Upper lobe of left lung (tissue), 4 donors: ENCODE measurements at regions not wholly inside any gene's neighbourhood (a gene's known extent, or its start where the extent isn't known, plus 50 kb on each side); places are given as distances from the start of the nearest gene placed in this dataset.

Experiments
- EP300 ChIP-seq, 4 donors: sonication (generic); formaldehyde crosslinking; IDR thresholded peaks; one replicate each; pipeline ENCODE4 v1.5.1; 2017; ENCODE audit warnings: antibody characterized with exemption in 4 of 4, control low read depth in 2 of 4
- POLR2AphosphoS5 ChIP-seq, 2 donors: sonication (generic); formaldehyde crosslinking; IDR thresholded peaks; one replicate each; pipeline ENCODE4 v1.5.1; 2017; ENCODE audit warnings: antibody characterized with exemption in 2 of 2
- TF ChIP-seq, protein P1 (sequence below), 6 experiments: fragments of 450-650 bp in 4 of 6; fragments of 200-600 bp in 2 of 6; sonication (generic) in 2 of 6; IDR thresholded peaks; one replicate each; pipeline ENCODE4 v1.5.1; 2016 to 2019; ENCODE audit warnings: antibody characterized with exemption in 6 of 6

DNA sequence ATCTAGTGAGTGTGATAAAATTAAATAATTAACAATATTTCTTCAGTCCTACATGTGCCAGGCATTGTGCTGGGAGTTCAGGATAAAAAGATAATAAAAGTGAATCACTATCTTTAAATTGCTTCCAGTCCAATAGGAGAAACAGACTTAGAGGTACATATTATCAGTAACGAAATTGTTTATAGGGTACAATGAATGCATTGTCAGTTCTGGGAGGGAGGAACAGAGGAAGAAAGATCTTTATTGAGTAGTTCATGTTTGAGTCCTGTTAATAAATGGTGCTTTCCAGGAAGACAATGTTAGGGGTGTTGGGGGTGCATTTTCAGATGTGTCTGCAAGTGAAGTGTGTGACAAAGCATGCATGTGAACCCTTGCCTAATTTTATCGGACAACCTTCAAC lies 183.1 kb downstream of the OGFRL1 start:
- TF ChIP-seq, protein P1, sequence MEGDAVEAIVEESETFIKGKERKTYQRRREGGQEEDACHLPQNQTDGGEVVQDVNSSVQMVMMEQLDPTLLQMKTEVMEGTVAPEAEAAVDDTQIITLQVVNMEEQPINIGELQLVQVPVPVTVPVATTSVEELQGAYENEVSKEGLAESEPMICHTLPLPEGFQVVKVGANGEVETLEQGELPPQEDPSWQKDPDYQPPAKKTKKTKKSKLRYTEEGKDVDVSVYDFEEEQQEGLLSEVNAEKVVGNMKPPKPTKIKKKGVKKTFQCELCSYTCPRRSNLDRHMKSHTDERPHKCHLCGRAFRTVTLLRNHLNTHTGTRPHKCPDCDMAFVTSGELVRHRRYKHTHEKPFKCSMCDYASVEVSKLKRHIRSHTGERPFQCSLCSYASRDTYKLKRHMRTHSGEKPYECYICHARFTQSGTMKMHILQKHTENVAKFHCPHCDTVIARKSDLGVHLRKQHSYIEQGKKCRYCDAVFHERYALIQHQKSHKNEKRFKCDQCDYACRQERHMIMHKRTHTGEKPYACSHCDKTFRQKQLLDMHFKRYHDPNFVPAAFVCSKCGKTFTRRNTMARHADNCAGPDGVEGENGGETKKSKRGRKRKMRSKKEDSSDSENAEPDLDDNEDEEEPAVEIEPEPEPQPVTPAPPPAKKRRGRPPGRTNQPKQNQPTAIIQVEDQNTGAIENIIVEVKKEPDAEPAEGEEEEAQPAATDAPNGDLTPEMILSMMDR (IDR thresholded peaks at IDR 0.05), result no peak
- no peak for TF ChIP-seq EP300 (IDR thresholded peaks at IDR 0.05)
- no peak for TF ChIP-seq POLR2AphosphoS5 (IDR thresholded peaks at IDR 0.05)
